NT2/D1 (cell line): ENCODE measurements at regions not wholly inside any gene's neighbourhood (a gene's known extent, or its start where the extent isn't known, plus 50 kb on each side); places are given as distances from the start of the nearest gene placed in this dataset.

Experiments
- DNase-seq: peaks from one replicate; pipeline ENCODE4 v3.0.0-alpha.2; 2011; ENCODE audit warnings: low read depth, low spot score
- H3K27me3 ChIP-seq: 2 replicates; pipeline ENCODE4 v1.6.0; 2011; ENCODE audit warnings: mild to moderate bottlenecking; ENCODE audit not compliant: insufficient read length, insufficient read depth
- H3K36me3 ChIP-seq: 2 replicates; pipeline ENCODE4 v1.6.1; 2011; ENCODE audit warnings: mild to moderate bottlenecking, low read length, mixed read lengths; ENCODE audit not compliant: insufficient read depth, insufficient read length
- H3K4me1 ChIP-seq: 2 replicates; pipeline ENCODE4 v1.5.1; 2011; ENCODE audit not compliant: insufficient read depth, insufficient read length
- H3K4me3 ChIP-seq: 2 replicates; pipeline ENCODE4 v1.5.1; 2011; ENCODE audit warnings: low read depth; ENCODE audit not compliant: insufficient read length
- H3K9ac ChIP-seq: 2 replicates; pipeline ENCODE4 v1.6.0; 2011; ENCODE audit warnings: low read depth; ENCODE audit not compliant: insufficient read length
- H3K9me3 ChIP-seq: 2 replicates; pipeline ENCODE4 v1.5.1; 2011; ENCODE audit warnings: mild to moderate bottlenecking, low read length; ENCODE audit not compliant: insufficient read depth
- SUZ12 ChIP-seq: IDR thresholded peaks from 2 replicates; pipeline ENCODE4 v1.6.1; 2011; ENCODE audit not compliant: insufficient read length, insufficient read depth; ENCODE audit errors: extremely low read depth
- YY1 ChIP-seq: IDR thresholded peaks from 2 replicates; pipeline ENCODE4 v1.6.1; 2011; ENCODE audit not compliant: insufficient read length, insufficient read depth
- ZNF274 ChIP-seq: IDR thresholded peaks from 2 replicates; pipeline ENCODE4 v1.6.1; 2011; ENCODE audit warnings: mild to moderate bottlenecking, low read depth, low read length

DNA sequence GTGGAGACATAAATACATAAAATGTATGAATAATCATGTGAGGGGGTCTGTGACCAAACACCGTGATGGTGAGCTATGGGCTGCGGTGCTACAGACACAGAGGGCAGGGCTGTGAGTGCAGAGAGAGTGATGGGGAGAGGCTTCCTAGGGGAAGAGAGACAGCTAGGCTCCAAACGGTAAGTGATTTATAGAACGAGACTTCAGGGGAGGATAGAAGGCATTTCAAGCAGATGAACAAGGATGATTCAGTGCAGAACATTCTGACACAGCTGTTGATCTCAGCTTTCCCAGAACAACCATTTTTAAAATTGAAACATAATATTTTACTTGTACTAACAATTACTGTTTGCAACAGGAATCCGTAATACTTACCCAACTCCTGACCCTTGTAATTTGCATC, 100.7 kb downstream of the GAS1 start:
- Histone ChIP-seq H3K9ac (no peak overlapping the region), H3K4me1 (no peaks in the 10 kb centered on the region), H3K4me3 (no peak overlapping the region), H3K27me3 (no peaks in the 10 kb centered on the region), H3K9me3 (no peaks in the 10 kb centered on the region), H3K36me3 (no peaks in the 10 kb centered on the region)
- TF ChIP-seq YY1: no peak
- TF ChIP-seq ZNF274: no peak
- TF ChIP-seq SUZ12: no peak
- no peak for DNase-seq

DNA sequence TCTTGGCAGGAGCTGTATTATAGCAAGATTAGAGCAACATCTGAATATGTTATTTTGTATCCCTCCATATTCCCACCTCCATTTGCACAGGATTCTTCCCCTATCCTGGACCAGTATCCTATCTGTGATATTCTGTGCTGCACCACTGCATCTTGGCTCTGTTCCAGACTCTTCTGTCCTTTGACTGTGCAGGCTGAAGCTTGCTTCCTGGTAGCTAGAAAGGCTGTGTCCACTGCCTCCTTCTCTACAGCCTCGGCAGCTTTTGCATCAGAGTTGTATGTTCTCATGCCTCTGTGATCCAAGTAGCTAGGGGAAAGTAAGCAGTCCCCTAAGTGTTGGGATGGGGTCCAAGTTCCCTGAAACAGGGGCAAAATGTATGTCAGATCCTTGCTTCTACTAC, 104.1 kb downstream of the GAS1 start:
- H3K4me1 ChIP-seq: no peaks in the 10 kb centered on the region
- H3K27me3 ChIP-seq: no peaks in the 10 kb centered on the region
- H3K4me3 ChIP-seq: no peak overlapping the region
- H3K9ac ChIP-seq: no peak overlapping the region
- TF ChIP-seq ZNF274: no peak
- no peak for TF ChIP-seq YY1
- no peak for TF ChIP-seq SUZ12
- no peaks in the 10 kb centered on the region for H3K9me3 ChIP-seq
- H3K36me3 ChIP-seq: no peaks in the 10 kb centered on the region
- DNase-seq: no peak

DNA sequence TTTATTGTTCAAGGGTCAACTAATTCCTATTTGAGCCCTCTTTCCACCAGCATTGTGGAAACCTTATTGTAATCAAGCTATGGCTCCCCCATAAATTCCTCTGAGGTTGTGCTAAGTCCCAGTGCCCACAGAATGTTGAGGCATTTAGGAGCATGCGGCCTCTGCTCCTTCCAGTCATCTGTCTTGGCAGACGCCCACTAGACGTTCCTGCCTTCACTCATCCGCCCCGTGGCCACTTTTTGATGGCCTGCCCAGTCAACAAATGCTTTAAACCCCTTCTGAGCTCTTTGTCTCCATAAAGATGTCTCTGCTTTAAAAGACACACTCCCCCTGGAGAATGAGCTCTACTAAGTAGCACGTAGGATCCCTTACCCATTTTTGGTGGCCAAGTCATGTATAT, 104.7 kb downstream of the GAS1 start:
- H3K9ac ChIP-seq: no peak overlapping the region
- no peaks in the 10 kb centered on the region for H3K36me3 ChIP-seq
- TF ChIP-seq SUZ12 (no peak), ZNF274 (no peak), YY1 (no peak)
- DNase-seq: no peak
- no peak overlapping the region for H3K4me3 ChIP-seq
- H3K27me3 ChIP-seq: no peaks in the 10 kb centered on the region
- no peaks in the 10 kb centered on the region for H3K4me1 ChIP-seq
- no peaks in the 10 kb centered on the region for H3K9me3 ChIP-seq

DNA sequence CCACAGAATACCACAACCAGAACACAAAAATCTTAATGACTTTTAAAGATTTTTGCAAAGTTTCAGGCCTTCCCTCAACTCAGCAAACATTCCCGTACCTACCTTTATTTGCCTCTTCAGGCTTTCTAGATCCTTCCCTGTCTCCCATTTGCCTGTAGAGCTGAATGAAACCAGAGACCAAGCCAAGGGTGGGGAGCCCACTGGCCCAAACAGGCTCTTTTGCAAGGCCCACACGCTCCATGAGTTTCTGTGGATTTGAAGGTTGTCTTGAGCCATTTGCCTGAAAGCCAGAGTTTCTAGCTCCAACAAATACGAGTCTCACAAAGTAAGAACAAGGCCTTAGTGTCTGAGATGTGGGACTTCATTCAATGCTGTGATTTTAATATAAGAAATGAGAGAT, 107.8 kb downstream of the GAS1 start:
- Histone ChIP-seq H3K4me1 (no peaks in the 10 kb centered on the region), H3K9me3 (no peaks in the 10 kb centered on the region), H3K36me3 (no peaks in the 10 kb centered on the region), H3K27me3 (no peaks in the 10 kb centered on the region), H3K4me3 (no peak overlapping the region), H3K9ac (no peak overlapping the region)
- DNase-seq: no peak
- TF ChIP-seq YY1: no peak
- no peak for TF ChIP-seq SUZ12
- TF ChIP-seq ZNF274: no peak

DNA sequence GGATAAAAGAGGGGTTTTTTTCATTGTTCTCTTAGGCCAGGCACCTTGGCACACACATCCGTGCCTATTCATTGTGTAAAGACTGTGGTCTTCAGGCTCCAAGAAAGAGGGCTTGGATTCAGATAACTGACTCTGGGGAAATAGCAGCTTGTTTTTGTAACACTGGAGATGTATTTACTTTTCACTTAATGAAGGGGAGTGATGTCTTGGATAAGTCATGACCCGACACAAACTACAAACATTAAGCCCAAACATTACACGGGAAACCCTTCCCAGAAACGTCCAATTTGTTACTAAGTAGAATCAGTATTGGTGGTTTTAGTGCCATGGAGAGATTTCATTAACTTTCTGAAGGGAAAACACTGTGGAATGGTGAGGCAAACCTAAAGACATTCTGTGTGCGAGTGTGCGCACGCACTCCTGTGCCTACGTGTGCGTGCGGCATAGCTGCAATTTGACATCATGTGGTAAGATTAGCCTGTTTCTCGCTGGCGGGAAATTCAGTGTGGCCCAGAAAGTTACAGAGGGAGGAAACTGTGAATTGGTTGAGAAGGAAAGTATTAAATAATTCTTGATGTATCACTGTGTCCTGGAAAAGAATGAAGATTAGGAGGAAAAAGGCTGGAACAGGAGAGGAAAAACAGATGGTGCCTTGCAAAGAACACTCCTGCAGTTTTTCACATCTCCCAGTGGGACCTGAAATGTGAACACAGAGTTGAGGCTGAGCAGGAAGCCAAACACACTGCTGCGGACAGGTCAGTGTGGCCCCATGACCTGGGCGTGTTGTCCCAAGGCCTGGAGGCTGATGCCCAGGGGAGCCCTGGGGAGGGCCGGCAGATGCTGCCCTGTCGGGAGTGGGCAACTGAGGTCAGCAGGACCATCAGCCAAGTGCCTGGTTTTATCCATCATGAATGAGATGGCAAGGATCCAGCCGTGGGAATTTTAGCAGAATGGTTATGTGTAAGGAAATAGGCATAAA, 108.5 kb downstream of the GAS1 start:
- no peak for DNase-seq
- Histone ChIP-seq H3K27me3 (no peaks in the 10 kb centered on the region), H3K4me1 (no peaks in the 10 kb centered on the region), H3K4me3 (no peak overlapping the region), H3K36me3 (no peaks in the 10 kb centered on the region), H3K9ac (no peak overlapping the region), H3K9me3 (no peaks in the 10 kb centered on the region)
- TF ChIP-seq ZNF274: no peak
- TF ChIP-seq YY1: no peak
- no peak for TF ChIP-seq SUZ12

DNA sequence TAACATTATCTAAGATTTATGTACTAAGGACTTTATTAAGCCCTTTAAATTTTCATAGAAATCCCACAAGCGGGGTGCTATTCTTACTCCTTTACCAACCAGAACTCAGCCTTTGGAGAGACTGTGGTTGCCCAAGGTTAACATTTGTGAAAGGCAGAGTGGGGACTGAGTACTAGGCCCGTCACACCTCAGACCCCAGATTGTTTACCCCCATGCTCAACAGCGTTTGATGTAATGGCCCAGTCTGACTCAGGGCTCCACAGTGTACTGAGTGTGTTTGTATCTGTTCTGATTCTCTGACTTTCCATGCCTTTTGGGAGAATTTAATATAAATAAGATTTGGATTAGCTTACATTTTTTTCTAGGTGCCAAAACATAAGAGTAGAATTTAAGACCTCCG, 110.0 kb downstream of the GAS1 start:
- H3K9me3 ChIP-seq: no peaks in the 10 kb centered on the region
- no peak overlapping the region for H3K9ac ChIP-seq

DNA sequence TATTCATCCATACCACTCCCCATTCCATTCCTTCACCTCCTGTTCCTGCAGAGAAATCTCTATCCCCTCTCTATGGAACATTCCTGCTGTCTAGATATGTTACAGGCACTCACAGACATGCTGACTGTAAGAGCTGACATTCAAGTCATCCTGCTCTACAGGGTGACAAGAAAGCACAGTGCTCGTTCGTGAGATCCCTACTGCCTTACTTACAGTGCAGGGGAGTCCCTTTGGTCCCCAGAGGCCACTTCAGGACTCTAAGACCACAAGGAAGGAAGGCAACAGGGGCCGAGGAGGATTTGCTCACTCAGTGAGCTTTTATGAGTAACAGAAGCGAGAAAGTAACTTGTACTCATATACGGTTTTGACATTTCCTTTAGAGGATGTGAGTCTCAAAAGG, 110.5 kb downstream of the GAS1 start:
- Histone ChIP-seq H3K4me3 (no peak overlapping the region), H3K27me3 (no peaks in the 10 kb centered on the region), H3K9me3 (no peaks in the 10 kb centered on the region), H3K9ac (no peak overlapping the region), H3K4me1 (no peaks in the 10 kb centered on the region), H3K36me3 (no peaks in the 10 kb centered on the region)
- no peak for TF ChIP-seq ZNF274
- TF ChIP-seq YY1: no peak
- no peak for TF ChIP-seq SUZ12
- no peak for DNase-seq

More for the DNA sequence above, 110.0 kb downstream of the GAS1 start:
- H3K27me3 ChIP-seq: no peaks in the 10 kb centered on the region
- H3K4me1 ChIP-seq: no peaks in the 10 kb centered on the region
- TF ChIP-seq SUZ12 (no peak), ZNF274 (no peak), YY1 (no peak)
- no peaks in the 10 kb centered on the region for H3K36me3 ChIP-seq
- no peak for DNase-seq
- no peak overlapping the region for H3K4me3 ChIP-seq
